ENCODE measurements at regions not wholly inside any gene's neighbourhood (a gene's known extent, or its start where the extent isn't known, plus 50 kb on each side); places are given as distances from the start of the nearest gene placed in this dataset.

- H3K23ac ChIP-seq (ENCODE audit: low read depth, low read length): no peak overlapping the region
- no peaks in the 10 kb centered on the region for H3K36me3 ChIP-seq (ENCODE audit: control insufficient read depth, insufficient read depth, low read length)
- H2AK5ac ChIP-seq (ENCODE audit: low read depth, low read length): no peak overlapping the region
- H2BK15ac ChIP-seq (ENCODE audit: low read depth, low read length): no peak overlapping the region
- no peak overlapping the region for H4K5ac ChIP-seq (ENCODE audit: low read depth, low read length)
- H2AFZ ChIP-seq (replicated peaks; ENCODE audit: low read length, poor library complexity): no peak overlapping the region
- DNase-seq: no peak
- H4K91ac ChIP-seq (ENCODE audit: insufficient read depth, low read depth, low read length): no peak overlapping the region
- H3K4ac ChIP-seq (ENCODE audit: low read depth, low read length): no peak overlapping the region
- no peak overlapping the region for H4K8ac ChIP-seq (ENCODE audit: low read depth in 2 of 2, low read length in 2 of 2)
- no peak overlapping the region for H2AK9ac ChIP-seq (replicated peaks; ENCODE audit: low read depth, low read length, poor library complexity)
- no peaks in the 10 kb centered on the region for H3K27me3 ChIP-seq (ENCODE audit: control insufficient read depth, insufficient read depth, low read length)
- peaks cover 31% of the 10 kb centered on the region for H3K9me3 ChIP-seq (ENCODE audit: control insufficient read depth, insufficient read depth, low read length)
- H3K9ac ChIP-seq (ENCODE audit: low read depth, low read length): no peak overlapping the region
- H3K27ac ChIP-seq (ENCODE audit: insufficient read depth, low read length): no peak overlapping the region
- H3K14ac ChIP-seq (replicated peaks; ENCODE audit: low read depth, low read length): no peak overlapping the region
- no peak overlapping the region for H3K4me2 ChIP-seq (ENCODE audit: low read depth, low read length)
- H4K20me1 ChIP-seq (ENCODE audit: insufficient read depth, low read length): no peaks in the 10 kb centered on the region
- no peak overlapping the region for H2BK120ac ChIP-seq (ENCODE audit: low read depth, low read length)
- ChIA-PET CTCF (no interaction called here), POLR2A (ENCODE audit: unreplicated experiment) (no interaction called here)
- ATAC-seq (ENCODE audit: low read depth): no peak
- no peaks in the 10 kb centered on the region for H3K4me1 ChIP-seq (ENCODE audit: control insufficient read depth, insufficient read depth, low read length)
- no peak overlapping the region for H3K4me3 ChIP-seq (ENCODE audit: insufficient read depth, low read depth, low read length)
- H2BK5ac ChIP-seq (ENCODE audit: low read depth, low read length, poor library complexity, severe bottlenecking): no peak overlapping the region
- 38% methylated on average over 3 of the region's 11 CpGs; no CpG with 5 or more reads in 1 of the 2 experiments for WGBS, 2 experiments (ENCODE audit: extremely low coverage in 2 of 2, insufficient read length in 1 of 2)
- H3K18ac ChIP-seq (ENCODE audit: low read depth, low read length): no peak overlapping the region
- no peak overlapping the region for H3K56ac ChIP-seq (ENCODE audit: extremely low read depth, insufficient read depth, low read length)
- no peaks in the 10 kb centered on the region for H3K79me1 ChIP-seq (ENCODE audit: low read depth in 1 of 2, low read length in 2 of 2)
- TF ChIP-seq MAZ (IDR thresholded peaks at IDR 0.05; ENCODE audit: borderline replicate concordance, low read depth, low read length) (no peak), RAD21 (IDR thresholded peaks at IDR 0.05; ENCODE audit: low read length) (no peak), POLR2A (IDR thresholded peaks at IDR 0.05; ENCODE audit: low read depth, low read length) (no peak), CEBPB (IDR thresholded peaks at IDR 0.05; ENCODE audit: low read depth, low read length) (no peak), SMC3 (IDR thresholded peaks at IDR 0.05; ENCODE audit: low read depth, low read length) (no peak), RCOR1 (IDR thresholded peaks at IDR 0.05; ENCODE audit: insufficient replicate concordance, low read length) (no peak), USF2 (IDR thresholded peaks at IDR 0.05; ENCODE audit: low read depth, low read length) (no peak), MAFK (IDR thresholded peaks at IDR 0.05; ENCODE audit: low read depth, low read length) (no peak), ELK1 (IDR thresholded peaks at IDR 0.05; ENCODE audit: borderline replicate concordance, low read depth, low read length) (no peak), MXI1 (IDR thresholded peaks at IDR 0.05; ENCODE audit: borderline replicate concordance, low read depth, low read length) (no peak), CHD1 (IDR thresholded peaks at IDR 0.05; ENCODE audit: low read depth, low read length) (no peak), FOS (IDR thresholded peaks at IDR 0.05; ENCODE audit: low read depth, low read length) (no peak), RFX5 (IDR thresholded peaks at IDR 0.05; ENCODE audit: low read depth, low read length) (no peak), CTCF (conservative IDR thresholded peaks at IDR 0.05; ENCODE audit: low read depth, low read length) (no peak), NFE2L2 (IDR thresholded peaks at IDR 0.05; ENCODE audit: low read depth, low read length) (no peak), BHLHE40 (IDR thresholded peaks at IDR 0.05; ENCODE audit: low read depth, low read length) (no peak)
- no peaks in the 10 kb centered on the region for H3K9me1 ChIP-seq (ENCODE audit: insufficient read depth, low read length)
- intact Hi-C loops (cut with micrococcal nuclease) (no loop called here), in situ Hi-C loops (cut with MboI; ENCODE audit: low sequenced_read_pairs) (no loop called here), dilution Hi-C loops (cut with HindIII; ENCODE audit: low sequenced_read_pairs, unreplicated experiment) (no loop called here)
- no peak overlapping the region for H2BK20ac ChIP-seq (ENCODE audit: low read depth, low read length)
- BruUV-seq (replicated peaks): no TSS peak
These were observed 206.5 kb upstream of the AJAP1 start for GRCh38 chr1:4447778-4448420.
